LoVo (cell line): ENCODE measurements at regions not wholly inside any gene's neighbourhood (a gene's known extent, or its start where the extent isn't known, plus 50 kb on each side); places are given as distances from the start of the nearest gene placed in this dataset.
"Not testable (repeated sequence)": the region's sequence is repeated elsewhere in the genome, so short reads cannot be mapped to it uniquely, and the experiment has no call there.

Experiments used
- DNase-seq: peaks from one replicate; pipeline ENCODE4 v3.0.0-alpha.2; 2016; ENCODE audit warnings: low spot score

- DNase-seq: not testable (repeated sequence)
Measured at GRCh38 chr9:25045469-25045868, 499.8 kb upstream of the IZUMO3 start.

DNA sequence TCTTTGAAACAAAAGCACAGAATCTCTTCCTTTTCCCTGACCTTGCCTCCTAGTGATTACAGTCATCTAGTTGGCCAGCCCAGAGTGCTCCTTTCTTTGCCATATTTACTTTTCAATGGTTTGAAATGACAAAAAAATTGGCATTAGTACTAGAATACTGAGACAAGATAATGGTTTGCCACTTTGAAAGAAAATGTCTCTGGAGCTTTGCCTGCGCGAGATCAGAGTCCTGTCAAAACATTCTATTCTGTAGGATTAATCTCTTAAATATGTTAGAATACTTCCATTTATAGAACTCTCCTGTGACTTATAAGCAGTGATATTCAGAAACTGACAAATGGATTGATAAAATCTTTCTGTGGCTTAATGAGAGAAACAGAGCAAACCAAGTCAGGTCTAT is 484.0 kb upstream of the IZUMO3 start:
- no peak for DNase-seq

GRCh38 chr9:25025686-25026085 is 480.0 kb upstream of the IZUMO3 start:
- DNase-seq: no peak

- no peak for DNase-seq
Measured at GRCh38 chr9:25025156-25025555, 479.5 kb upstream of the IZUMO3 start.

DNA sequence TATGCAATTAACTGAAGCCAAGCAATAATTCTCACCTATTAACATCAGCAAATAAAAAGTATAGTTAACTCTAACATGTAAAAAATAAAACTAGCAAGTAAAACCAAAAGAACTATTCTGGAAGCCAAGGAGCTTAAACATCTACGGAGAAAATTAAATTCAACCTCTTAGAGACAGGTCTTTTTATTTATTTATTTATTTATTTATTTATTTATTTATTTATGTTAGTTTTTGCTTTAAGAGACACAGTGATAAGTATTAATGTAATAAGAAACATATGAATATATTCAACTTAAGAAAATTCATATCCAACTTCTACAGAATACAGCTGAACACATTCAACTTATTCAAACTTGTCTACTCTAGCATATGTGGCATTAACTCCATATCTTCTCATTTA is 472.1 kb upstream of the IZUMO3 start:
- no peak for DNase-seq

DNA sequence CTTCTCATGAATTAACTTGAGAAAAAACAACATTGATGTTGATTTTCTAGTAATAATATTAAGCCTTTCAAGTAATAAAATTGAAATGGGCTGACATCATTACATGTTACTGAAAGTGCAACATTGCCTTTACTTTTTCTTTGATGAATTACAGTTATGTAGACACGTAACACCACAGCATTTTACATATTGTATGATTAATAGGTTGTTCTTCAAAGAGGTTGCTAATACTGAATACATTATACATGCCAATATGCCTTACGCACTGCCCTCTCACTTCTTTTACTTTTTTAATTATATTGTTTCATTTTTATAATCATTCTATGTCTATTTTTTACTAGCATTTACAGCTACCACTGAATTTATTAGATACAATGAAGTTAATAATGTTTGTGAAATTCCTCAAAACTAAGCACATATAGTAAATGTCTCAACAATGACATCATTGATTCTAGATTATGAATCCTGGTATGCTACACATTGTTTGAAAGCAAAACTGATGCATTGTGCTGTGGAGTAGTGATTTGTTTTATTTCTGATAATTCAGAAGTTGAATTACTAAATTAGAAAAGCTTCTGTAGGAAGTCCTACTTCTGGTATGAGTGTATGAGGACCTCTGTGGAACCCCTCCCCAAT is 464.4 kb upstream of the IZUMO3 start:
- DNase-seq: no peak

GRCh38 chr9:25003686-25004085 is 458.0 kb upstream of the IZUMO3 start:
- DNase-seq: no peak

DNA sequence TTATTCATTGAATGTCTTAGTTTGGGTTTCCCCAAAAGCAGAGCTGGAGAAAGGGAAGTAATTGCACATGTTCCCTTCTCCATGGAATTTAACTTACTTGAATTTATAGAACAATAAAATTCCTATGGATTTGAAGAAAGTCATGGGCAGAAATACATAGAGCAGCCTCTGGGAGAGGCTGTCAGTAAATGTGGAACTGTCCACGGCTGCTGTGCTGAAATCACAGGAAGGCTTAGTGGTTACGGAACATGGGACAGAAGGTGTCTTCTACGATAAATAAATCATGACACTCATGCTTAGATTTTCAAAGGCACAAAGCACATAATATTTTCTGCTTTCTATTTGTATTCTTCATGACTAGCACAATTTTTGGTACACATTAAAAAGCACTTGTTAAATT is 440.6 kb upstream of the IZUMO3 start:
- no peak for DNase-seq

GRCh38 chr9:24970780-24971179 is 425.1 kb upstream of the IZUMO3 start:
- DNase-seq: not testable (repeated sequence)

GRCh38 chr9:24961762-24962161 is 416.1 kb upstream of the IZUMO3 start:
- DNase-seq: no peak

DNA sequence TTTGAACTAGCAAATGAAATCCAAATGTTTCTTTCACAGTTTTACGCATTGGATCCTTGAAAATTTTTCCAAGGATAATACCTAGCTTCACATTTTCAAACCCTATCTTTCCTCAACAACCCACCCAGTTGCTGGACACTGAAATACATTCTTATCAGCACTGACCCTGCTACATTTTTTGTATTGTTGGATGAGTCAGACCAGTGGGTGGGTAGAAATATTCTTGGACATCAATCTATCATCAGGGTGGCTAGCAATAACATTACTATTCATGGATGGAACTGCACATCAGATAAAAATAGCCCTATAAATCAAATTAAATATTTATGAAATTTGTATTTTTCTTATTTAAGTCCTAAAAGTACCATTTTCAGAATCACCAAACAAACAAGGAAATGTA is 407.4 kb upstream of the IZUMO3 start:
- DNase-seq: no peak

DNA sequence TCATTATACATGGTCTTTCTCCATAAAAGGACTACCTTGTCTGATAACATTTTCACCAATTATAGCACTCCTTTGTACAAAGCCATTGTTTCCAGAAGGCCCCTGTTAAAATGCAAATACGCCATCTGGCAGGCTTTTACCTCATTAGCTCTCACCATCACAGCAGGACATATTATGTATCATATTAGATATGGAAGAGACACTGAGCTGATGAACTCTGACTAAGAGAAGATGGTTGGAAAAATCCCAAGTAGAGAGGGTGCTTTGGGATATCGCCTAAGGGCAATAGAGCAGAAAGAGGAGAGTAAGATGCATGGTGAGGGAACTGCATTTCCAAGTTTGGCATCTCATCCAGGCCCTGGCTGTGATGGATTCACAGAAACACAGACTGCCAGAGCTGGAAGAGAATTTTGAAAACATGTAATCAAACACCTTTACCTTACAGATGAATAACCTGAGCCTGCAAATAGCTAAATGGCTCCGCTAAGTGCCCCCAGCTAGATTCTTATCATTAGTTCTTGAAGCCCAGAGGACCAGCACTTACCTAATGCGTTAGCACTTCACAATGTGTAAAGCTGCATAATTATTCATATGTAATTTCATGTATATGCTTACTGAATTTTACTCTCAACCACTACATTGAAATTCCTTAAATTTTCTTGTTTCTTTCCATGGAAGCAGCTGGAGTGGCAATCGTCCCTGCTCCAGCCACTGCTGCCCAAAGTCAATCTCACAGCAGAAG is 393.6 kb upstream of the IZUMO3 start:
- DNase-seq: no peak

DNA sequence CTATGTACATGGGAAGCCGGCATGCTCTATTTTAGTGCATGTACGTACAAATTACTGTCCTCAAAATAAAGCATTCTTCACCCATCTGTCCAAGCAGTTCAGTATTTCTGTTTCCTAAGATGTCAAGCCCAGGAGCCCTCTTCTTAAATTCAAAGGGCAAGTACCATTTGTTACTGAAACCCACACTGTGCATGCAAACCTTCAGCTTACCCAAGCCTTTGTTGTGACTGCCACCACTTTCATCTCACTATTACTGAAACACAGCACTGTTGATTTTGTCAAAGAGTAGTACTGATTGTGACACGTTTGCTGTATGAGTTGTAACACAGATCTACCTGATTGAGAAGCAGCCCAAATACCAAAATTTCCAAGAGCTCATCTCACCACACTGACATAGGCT is 390.4 kb upstream of the IZUMO3 start:
- DNase-seq: no peak

DNA sequence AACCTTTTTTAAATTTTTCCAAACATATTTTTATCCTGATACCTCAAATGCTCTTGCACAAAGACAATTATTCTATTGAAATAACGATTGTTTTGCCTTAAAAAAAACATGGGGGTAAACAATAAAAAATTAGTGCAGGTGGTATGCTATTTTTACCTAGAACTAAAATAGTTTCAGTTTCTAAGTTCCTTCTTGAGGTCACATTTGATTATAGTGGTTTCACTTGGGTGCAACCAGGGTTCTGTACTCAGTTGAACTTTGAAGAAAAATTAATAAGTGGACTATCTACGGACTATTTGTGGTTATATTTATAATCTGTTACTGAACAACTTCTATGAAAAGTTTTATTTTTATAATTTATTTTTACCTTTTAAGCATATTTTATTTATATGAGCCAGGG is 387.1 kb upstream of the IZUMO3 start:
- DNase-seq: no peak

DNA sequence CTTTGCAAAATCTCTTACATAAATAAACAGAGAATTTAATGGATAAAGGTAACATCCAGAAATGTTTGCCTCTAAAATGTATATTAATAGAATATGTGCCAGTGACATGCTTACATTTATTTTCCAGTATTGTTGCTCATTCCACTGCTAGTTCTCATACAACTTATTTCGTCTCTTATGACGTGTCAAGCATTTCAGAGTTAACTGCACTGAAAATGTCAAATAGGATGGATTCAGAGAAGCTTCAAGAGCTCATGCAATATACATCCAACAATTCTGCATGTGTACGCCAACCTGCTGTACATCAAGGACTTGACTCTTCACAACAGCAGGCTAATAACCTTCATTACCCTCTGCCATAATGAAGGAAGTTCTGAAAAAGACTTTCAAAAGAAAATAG is 386.2 kb upstream of the IZUMO3 start:
- DNase-seq: no peak

DNA sequence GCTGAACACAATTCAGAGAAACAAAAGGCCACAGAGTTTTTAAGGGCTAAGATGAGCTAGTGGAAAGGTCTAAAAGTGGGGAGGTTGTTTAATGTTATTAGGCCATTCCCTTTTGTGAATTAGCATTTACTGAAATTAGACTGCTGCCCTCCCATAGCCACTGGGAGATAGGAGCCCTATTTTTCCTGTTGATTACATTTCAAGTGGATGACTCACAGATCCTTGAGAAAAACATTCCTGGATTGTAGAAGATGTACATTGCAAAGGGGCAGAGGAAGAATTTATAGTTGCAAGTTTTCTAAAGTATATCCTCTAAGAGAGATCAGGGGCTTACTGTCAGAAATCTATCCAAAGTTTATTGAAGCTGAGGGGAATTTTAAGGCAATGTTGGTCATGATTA is 367.1 kb upstream of the IZUMO3 start:
- DNase-seq: no peak

DNA sequence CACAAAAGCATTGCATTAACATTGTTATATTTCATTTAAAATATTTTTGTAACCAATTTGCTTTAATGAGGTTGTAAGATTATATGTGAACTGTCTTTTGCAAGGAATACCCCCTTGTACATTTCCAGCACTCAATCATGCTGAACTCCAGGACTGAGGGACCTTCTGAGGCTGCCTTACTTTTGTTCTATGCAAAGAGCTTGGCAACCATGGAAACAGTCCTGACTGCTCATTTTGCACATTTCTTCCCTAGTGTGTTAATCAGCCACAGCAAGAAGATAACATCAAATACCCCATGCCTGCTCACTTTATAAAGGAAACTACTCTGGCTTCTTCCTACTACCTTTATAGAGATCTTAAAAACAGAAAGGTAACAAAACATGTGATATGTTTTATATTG is 355.6 kb upstream of the IZUMO3 start:
- DNase-seq: no peak

DNA sequence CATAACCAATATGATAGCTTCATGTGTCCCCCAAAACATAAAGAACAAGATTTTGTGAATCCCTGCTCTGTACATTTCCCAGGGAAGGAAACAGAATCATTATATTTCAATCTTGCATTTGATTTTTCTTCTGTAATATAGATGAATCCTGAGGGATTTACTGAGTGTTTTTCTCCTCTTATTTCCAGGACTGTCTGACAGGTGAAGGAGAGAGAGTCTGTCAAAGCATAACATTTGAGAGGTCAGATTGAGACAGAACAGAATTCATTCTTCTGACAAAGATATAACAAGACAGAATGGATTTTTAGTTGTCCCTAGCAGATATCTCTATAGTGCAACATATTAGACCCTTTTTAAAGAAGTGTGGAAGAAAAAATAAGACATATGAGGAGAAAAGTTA is 354.5 kb upstream of the IZUMO3 start:
- no peak for DNase-seq

DNA sequence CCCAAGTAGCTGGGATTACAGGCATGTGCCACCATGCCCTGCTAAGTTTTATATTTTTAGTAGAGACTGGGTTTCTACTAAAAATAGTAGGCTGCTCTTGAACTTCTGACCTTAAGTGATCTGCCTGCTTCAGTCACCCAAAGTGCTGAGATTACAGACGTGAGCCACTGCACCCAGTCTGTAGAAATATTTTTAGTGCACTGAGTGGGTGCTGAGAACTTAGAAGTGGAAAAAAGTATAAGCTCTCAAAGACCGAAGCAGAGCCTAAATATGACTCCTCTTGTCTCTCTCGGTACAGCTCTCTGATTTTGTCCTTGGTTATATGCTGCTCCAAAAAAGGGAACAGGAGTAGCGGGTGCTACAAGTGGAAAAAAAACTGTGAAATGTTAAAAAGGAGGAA is 353.8 kb upstream of the IZUMO3 start:
- no peak for DNase-seq

GRCh38 chr9:24897826-24898225 is 352.1 kb upstream of the IZUMO3 start:
- no peak for DNase-seq

GRCh38 chr9:24881361-24881760 is 335.7 kb upstream of the IZUMO3 start:
- DNase-seq: no peak

DNA sequence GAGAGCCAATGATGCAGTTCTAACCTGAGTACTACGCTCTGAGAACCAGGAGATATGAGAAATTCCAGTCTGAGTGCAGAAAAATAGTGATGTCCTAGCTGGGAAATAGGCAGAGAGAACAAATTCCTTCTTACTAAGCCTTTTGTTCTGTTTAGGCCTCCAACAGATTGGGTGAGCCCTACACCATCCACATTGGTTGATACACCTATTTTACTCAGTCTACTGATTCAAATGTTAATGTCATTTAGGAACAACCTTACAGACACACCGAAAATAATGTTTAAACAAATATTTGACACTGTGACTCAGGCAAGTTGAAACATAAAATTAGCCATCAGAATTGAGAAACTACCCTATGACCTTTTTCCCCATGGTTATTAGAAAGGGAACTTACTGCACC is 333.9 kb upstream of the IZUMO3 start:
- no peak for DNase-seq

DNA sequence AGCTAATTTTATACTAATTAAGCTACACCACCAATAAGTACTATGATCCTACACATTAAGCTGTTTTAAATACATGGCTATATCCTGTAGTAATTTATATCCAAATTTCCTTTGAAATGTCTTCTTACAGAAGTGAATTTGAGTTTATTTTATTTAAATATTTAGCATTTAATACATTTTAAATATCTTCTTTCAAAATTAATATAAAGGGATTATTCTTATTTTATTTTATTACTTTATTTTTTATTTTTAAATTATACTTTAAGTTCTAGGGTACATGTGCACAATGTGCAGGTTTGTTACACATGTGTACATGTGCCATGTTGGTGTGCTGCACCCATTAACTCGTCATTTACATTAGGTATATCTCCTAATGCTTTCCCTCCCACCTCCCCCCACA is 310.9 kb upstream of the IZUMO3 start:
- not testable (repeated sequence) for DNase-seq
